Activated CD4-positive, alpha-beta T cell treated with anti-CD3 and anti-CD28 coated beads, Interleukin-2, amount 50 U/mL, for 16 hours (primary cell): ENCODE measurements at regions not wholly inside any gene's neighbourhood (a gene's known extent, or its start where the extent isn't known, plus 50 kb on each side); places are given as distances from the start of the nearest gene placed in this dataset.

Experiments
- DNase-seq: peaks from one replicate; pipeline ENCODE4 v3.0.0-alpha.2; 2020

- no peak for DNase-seq
These were observed 60.1 kb upstream of the TFAP2D start for GRCh38 chr6:50653253-50653652.

DNA sequence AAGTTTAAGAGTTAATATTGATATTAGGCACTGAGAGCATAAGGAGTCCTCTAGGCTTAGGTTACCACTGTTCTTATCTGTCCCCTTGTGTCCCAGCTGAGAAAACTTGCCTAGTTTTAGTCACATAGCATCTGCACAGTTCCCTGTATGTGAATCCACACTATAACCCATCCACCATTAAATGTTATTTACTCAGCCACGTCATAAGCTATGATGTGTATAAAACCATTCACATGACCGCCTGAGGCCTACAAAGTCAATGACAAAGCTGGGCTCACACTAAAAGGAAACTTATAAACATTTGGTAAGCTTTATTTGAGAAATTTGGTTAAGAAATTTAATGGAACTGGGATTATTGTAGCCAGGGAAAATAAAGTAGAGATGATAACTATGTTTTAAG is 59.2 kb upstream of the TFAP2D start:
- DNase-seq, result no peak

- no peak for DNase-seq
These were observed 57.4 kb upstream of the TFAP2D start for GRCh38 chr6:50655848-50656453.

- no peak for DNase-seq
These were observed 55.8 kb upstream of the TFAP2D start for GRCh38 chr6:50657513-50657912.

- no peak for DNase-seq
These were observed 54.8 kb upstream of the TFAP2D start for GRCh38 chr6:50658561-50658960.

- DNase-seq, result no peak
These were observed 51.7 kb upstream of the TFAP2D start for GRCh38 chr6:50661636-50662035.
